Activated CD4-positive, alpha-beta T cell treated with anti-CD3 and anti-CD28 coated beads for 36 hours (primary cell): ENCODE measurements at regions not wholly inside any gene's neighbourhood (a gene's known extent, or its start where the extent isn't known, plus 50 kb on each side); places are given as distances from the start of the nearest gene placed in this dataset.

ENCODE experiments used
- ATAC-seq: fragments of 200-7000 bp; cut with Tn5 transposase; one replicate; pipeline ENCODE4 v1.10.0; 2021; ENCODE audit warnings: mild to moderate bottlenecking, moderate library complexity
- CTCF ChIA-PET: fragments of 350-600 bp; sonication (Branson Sonifier 250); formaldehyde crosslinking; loops from one replicate; lab custom pipeline; 2021; ENCODE audit warnings: antibody characterized with exemption; lab: Charles Lee
- POLR2A ChIA-PET: fragments of 350-600 bp; sonication (Branson Sonifier 250); formaldehyde crosslinking; loops from one replicate; lab custom pipeline; 2021; ENCODE audit warnings: antibody characterized with exemption, inconsistent platforms; lab: Charles Lee
- DNase-seq: peaks from one replicate; pipeline ENCODE4 v3.0.0-alpha.2; 2020
- H3K27ac Mint-ChIP-seq: one replicate; pipeline ENCODE4 v1.8.0; 2021; ENCODE audit warnings: mixed read lengths
- H3K27me3 Mint-ChIP-seq: one replicate; pipeline ENCODE4 v1.8.0; 2021; ENCODE audit warnings: mixed read lengths
- H3K36me3 Mint-ChIP-seq: one replicate; pipeline ENCODE4 v1.8.0; 2021; ENCODE audit warnings: low read depth, mixed read lengths
- H3K4me1 Mint-ChIP-seq: one replicate; pipeline ENCODE4 v1.8.0; 2021; ENCODE audit warnings: mixed read lengths
- H3K4me3 Mint-ChIP-seq: one replicate; pipeline ENCODE4 v1.8.0; 2021; ENCODE audit warnings: mild to moderate bottlenecking, moderate library complexity, mixed read lengths
- H3K9me3 Mint-ChIP-seq: one replicate; pipeline ENCODE4 v1.8.0; 2021; ENCODE audit warnings: low read depth, mixed read lengths
- intact Hi-C, 2 experiments: fragments of 100-400 bp; cut with DNase I in 1 of 2; cut with micrococcal nuclease in 1 of 2; formaldehyde crosslinking; loops; one replicate each; pipeline versions ENCODE4 v1.14.2 to v1.15.1; 2022 to 2024; cut with DNase I, micrococcal nuclease

GRCh38 chr9:108197899-108198298 lies 657.9 kb downstream of the ACTL7B start:
- ATAC-seq (no peak), DNase-seq (no peak)
- ChIA-PET POLR2A (no interaction called here), CTCF (interaction anchor here (1.1 kb wide), 1 partner anchor 20 kb away, joined by 3 read pairs; no protein-coding TSS in a partner anchor)
- H3K27me3 Mint-ChIP-seq = peaks cover 2% of the 10 kb centered on the region
- no peak overlapping the region for H3K4me3 Mint-ChIP-seq
- intact Hi-C loops = no loop called here
- H3K36me3 Mint-ChIP-seq = no peaks in the 10 kb centered on the region
- H3K9me3 Mint-ChIP-seq = peaks cover 17% of the 10 kb centered on the region
- no peak overlapping the region for H3K27ac Mint-ChIP-seq
- no peaks in the 10 kb centered on the region for H3K4me1 Mint-ChIP-seq

- ATAC-seq (no peak), DNase-seq (no peak)
- Mint-ChIP-seq H3K4me3 (no peak overlapping the region), H3K27ac (no peak overlapping the region), H3K4me1 (no peaks in the 10 kb centered on the region), H3K27me3 (peaks cover 2% of the 10 kb centered on the region), H3K36me3 (no peaks in the 10 kb centered on the region), H3K9me3 (peaks cover 17% of the 10 kb centered on the region)
- intact Hi-C loops = no loop called here
- ChIA-PET POLR2A (no interaction called here), CTCF (no interaction called here)
These were observed 658.8 kb downstream of the ACTL7B start for GRCh38 chr9:108197008-108197365.

DNA sequence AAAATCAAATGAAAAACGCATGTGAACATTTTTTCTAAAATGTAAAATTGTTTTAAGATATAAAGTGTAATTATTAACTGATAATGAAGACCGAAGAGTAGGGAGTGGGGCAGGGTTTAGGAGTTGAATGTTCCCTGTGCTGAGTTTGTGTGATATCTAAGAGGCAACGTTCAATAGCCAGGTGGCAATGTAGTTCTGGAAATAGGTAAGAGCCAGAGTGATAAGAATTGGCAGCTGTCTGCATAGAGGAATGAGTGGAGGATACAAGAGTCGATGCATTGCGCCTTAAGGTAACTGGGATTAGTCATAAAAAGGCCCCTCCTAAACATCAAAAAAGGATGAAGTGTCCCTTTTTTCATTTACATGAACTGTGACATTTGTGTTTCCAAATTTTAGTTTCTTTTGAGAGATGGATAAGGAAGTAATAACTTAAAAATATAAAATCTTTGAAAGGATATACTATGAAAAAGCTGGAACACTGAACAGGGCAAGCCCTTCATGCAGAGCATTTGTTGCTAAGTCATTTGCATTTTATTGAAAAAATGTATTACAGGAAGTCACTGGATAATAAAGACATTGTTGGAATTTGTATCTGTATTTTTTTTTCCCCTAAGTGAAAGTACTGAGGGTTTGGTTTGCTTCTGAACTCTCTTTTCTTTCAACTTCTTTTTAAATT lies 659.3 kb downstream of the ACTL7B start:
- ATAC-seq = no peak
- Mint-ChIP-seq H3K4me1 (no peaks in the 10 kb centered on the region), H3K27me3 (peaks cover 2% of the 10 kb centered on the region), H3K27ac (no peak overlapping the region), H3K9me3 (peaks cover 17% of the 10 kb centered on the region), H3K36me3 (no peaks in the 10 kb centered on the region), H3K4me3 (no peak overlapping the region)
- intact Hi-C loops = no loop called here
- no peak for DNase-seq
- ChIA-PET POLR2A (no interaction called here), CTCF (no interaction called here)

- POLR2A ChIA-PET = no interaction called here
- peaks cover 2% of the 10 kb centered on the region for H3K27me3 Mint-ChIP-seq
- CTCF ChIA-PET = no interaction called here
- H3K4me1 Mint-ChIP-seq = no peaks in the 10 kb centered on the region
- H3K9me3 Mint-ChIP-seq = peaks cover 5% of the 10 kb centered on the region
- no peak overlapping the region for H3K27ac Mint-ChIP-seq
- ATAC-seq (no peak), DNase-seq (no peak)
- H3K36me3 Mint-ChIP-seq = no peaks in the 10 kb centered on the region
- H3K4me3 Mint-ChIP-seq = no peak overlapping the region
- intact Hi-C loops = no loop called here
These were observed 661.6 kb downstream of the ACTL7B start for GRCh38 chr9:108194154-108194553.

DNA sequence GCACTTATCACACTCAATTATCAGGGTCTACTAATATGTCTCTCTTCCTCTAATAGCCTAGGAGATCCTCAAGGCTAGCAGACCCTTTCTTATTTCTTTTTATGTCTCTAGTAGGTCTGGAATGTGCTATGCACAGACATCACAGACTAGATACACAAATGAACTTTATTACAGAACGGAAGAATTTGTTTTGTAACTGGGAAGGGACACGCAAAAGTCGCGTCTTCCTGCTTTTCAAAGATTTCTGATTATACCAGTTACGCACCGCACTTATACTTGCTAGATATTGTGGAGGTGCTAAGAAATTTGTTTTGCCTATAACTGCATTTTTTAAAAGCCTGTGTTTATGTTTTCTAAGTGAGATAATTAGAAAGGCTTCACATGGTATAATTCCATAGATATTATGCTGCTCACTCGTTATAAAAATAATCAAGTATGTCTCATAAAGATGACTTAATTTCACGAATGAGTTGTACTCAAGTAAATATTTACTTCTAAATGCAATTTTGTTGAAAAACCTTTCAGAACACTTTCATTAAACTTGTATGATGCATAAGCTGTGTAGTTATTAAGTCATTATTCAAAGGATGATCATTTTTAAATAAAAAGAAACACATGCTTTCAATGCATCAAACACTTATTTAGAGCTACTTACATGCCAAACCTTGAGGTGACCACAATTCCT lies 662.6 kb downstream of the ACTL7B start:
- Mint-ChIP-seq H3K27me3 (peaks cover 2% of the 10 kb centered on the region), H3K9me3 (peaks cover 4% of the 10 kb centered on the region), H3K4me3 (no peak overlapping the region), H3K4me1 (no peaks in the 10 kb centered on the region), H3K27ac (no peak overlapping the region), H3K36me3 (no peaks in the 10 kb centered on the region)
- intact Hi-C loops = no loop called here
- ChIA-PET POLR2A (no interaction called here), CTCF (no interaction called here)
- DNase-seq (no peak), ATAC-seq (no peak)

DNA sequence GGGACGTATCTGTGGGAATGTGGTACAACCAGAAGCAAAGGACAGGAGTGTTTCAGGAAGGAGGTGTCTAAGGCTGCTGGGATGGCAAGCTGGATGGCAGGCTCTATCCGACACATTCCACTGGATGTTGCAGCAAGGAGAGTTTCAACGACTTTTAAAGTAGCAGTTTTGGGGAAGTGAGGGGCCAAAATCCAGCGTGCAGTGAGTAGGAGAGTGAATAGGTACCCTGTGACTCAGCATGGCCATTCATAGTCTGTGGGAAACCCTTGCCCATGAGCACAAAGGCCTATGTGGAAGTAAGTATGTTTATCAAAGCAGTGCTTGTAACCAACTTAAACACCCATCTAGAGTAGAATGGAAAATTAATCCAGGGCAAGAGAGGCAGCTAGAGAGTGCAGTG lies 664.7 kb downstream of the ACTL7B start:
- ChIA-PET POLR2A (no interaction called here), CTCF (interaction anchor here (0.7 kb wide), 1 partner anchor 1066 kb away, joined by 3 read pairs; no protein-coding TSS in a partner anchor)
- Mint-ChIP-seq H3K4me1 (no peaks in the 10 kb centered on the region), H3K27me3 (peaks cover 2% of the 10 kb centered on the region), H3K9me3 (no peaks in the 10 kb centered on the region), H3K27ac (no peak overlapping the region), H3K36me3 (no peaks in the 10 kb centered on the region), H3K4me3 (no peak overlapping the region)
- DNase-seq (no peak), ATAC-seq (no peak)
- intact Hi-C loops = no loop called here

- ChIA-PET CTCF (interaction anchor here (0.9 kb wide), 1 partner anchor 267 kb away, joined by 3 read pairs; no protein-coding TSS in a partner anchor), POLR2A (no interaction called here)
- intact Hi-C loops = no loop called here
- H3K9me3 Mint-ChIP-seq = no peaks in the 10 kb centered on the region
- DNase-seq (no peak), ATAC-seq (no peak)
- no peak overlapping the region for H3K27ac Mint-ChIP-seq
- H3K4me1 Mint-ChIP-seq = no peaks in the 10 kb centered on the region
- no peak overlapping the region for H3K4me3 Mint-ChIP-seq
- no peaks in the 10 kb centered on the region for H3K36me3 Mint-ChIP-seq
- peaks cover 2% of the 10 kb centered on the region for H3K27me3 Mint-ChIP-seq
These were observed 666.8 kb downstream of the ACTL7B start for GRCh38 chr9:108188976-108189375.

DNA sequence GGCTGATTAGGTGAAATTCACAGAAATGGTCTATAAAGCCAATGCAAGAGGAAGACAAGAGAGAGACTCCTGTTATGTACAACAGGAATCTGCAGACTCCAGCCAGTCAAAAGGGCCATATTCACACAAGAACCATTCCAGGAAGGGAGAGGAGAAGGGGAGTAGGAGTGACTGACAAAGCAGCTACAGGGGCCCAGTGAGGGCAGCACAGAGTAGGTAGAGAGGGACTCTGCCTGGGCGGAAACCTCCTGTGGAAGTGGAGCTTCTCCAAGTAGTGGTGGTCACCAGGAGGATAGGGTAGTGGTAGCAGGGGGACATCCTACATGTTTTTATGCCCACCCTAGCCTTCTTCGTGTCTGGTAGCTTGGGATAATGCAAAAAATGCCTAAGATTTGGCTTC lies 667.3 kb downstream of the ACTL7B start:
- intact Hi-C loops = no loop called here
- ChIA-PET POLR2A (no interaction called here), CTCF (interaction anchor here (0.6 to 0.9 kb wide), 2 partner anchors 143 to 268 kb away, joined by 3 read pairs; no protein-coding TSS in a partner anchor)
- DNase-seq (no peak), ATAC-seq (no peak)
- H3K4me3 Mint-ChIP-seq = no peak overlapping the region
- H3K27ac Mint-ChIP-seq = no peak overlapping the region
- no peaks in the 10 kb centered on the region for H3K36me3 Mint-ChIP-seq
- H3K9me3 Mint-ChIP-seq = no peaks in the 10 kb centered on the region
- H3K4me1 Mint-ChIP-seq = no peaks in the 10 kb centered on the region
- no peaks in the 10 kb centered on the region for H3K27me3 Mint-ChIP-seq

DNA sequence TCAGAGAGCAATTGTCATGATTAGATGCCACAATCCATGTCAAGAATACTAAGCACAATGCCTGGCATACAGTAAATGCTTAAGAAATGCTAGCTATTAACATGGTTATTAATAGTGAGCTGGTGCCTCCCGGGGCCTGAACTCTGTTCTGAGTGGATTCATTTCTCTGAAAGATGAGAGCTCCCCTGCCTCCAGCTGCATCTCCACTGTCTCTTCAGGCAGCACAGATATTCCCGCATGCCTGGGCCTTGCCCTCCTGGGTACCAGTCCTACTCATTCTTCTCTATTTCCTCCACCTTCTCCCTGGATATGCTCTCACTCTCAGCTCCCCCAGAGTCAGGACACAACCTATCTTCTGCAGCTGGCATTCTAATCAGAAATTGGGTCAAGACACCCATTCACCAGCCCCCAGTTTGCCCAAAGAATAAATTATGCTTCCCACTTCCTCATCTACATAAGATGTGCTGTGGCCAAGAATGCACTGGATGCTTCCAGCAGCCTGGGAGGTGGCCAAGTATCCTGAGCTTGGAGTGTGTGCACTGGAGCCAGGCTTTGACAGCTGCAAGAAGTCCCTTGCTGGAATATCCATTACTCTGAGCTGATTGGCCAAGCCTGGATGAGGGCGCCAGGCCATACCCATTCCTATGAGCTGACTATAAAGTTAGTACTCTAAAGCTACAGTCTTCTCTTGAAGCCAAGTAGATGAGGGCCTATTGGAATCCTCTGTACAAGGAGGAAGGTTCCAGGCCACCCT lies 669.0 kb downstream of the ACTL7B start:
- Mint-ChIP-seq H3K4me1 (no peaks in the 10 kb centered on the region), H3K4me3 (no peak overlapping the region), H3K27ac (no peak overlapping the region), H3K27me3 (no peaks in the 10 kb centered on the region), H3K9me3 (no peaks in the 10 kb centered on the region), H3K36me3 (no peaks in the 10 kb centered on the region)
- ChIA-PET POLR2A (no interaction called here), CTCF (interaction anchor here (0.5 kb wide), 1 partner anchor 54 kb away, joined by 3 read pairs; no protein-coding TSS in a partner anchor)
- no peak for DNase-seq
- intact Hi-C loops = no loop called here
- ATAC-seq = no peak

DNA sequence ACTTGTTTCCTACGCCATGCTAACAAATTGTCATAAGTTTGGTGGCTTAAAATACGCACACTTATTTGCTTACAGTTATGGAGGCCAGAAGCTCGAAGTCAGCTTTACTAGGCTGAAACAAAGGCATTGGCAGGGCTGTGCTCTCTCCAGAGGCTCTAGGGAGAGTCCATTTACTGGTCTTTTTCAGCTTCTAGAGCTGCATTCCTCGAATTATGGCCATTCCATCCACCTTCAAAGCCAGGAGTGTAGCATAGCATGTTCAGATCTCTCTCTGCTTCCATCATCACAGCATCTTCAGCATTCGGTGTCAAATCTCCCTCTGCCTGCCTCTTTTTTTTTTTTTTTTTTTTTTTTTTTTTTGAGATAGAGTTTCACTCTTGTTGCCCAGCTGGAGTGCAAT lies 670.2 kb downstream of the ACTL7B start:
- Mint-ChIP-seq H3K27ac (no peak overlapping the region), H3K9me3 (no peaks in the 10 kb centered on the region), H3K4me3 (no peak overlapping the region), H3K4me1 (no peaks in the 10 kb centered on the region), H3K36me3 (no peaks in the 10 kb centered on the region), H3K27me3 (no peaks in the 10 kb centered on the region)
- intact Hi-C loops = no loop called here
- no peak for DNase-seq
- no peak for ATAC-seq
- ChIA-PET CTCF (no interaction called here), POLR2A (no interaction called here)

GRCh38 chr9:108184941-108185340 lies 670.8 kb downstream of the ACTL7B start:
- no peaks in the 10 kb centered on the region for H3K4me1 Mint-ChIP-seq
- H3K36me3 Mint-ChIP-seq = no peaks in the 10 kb centered on the region
- no peaks in the 10 kb centered on the region for H3K27me3 Mint-ChIP-seq
- DNase-seq = no peak
- POLR2A ChIA-PET = no interaction called here
- CTCF ChIA-PET = no interaction called here
- no peak for ATAC-seq
- H3K9me3 Mint-ChIP-seq = no peaks in the 10 kb centered on the region
- H3K27ac Mint-ChIP-seq = no peak overlapping the region
- intact Hi-C loops = no loop called here
- no peak overlapping the region for H3K4me3 Mint-ChIP-seq

- intact Hi-C loops = no loop called here
- ChIA-PET POLR2A (no interaction called here), CTCF (no interaction called here)
- no peaks in the 10 kb centered on the region for H3K27me3 Mint-ChIP-seq
- H3K27ac Mint-ChIP-seq = no peak overlapping the region
- ATAC-seq = no peak
- no peaks in the 10 kb centered on the region for H3K9me3 Mint-ChIP-seq
- H3K36me3 Mint-ChIP-seq = no peaks in the 10 kb centered on the region
- DNase-seq = no peak
- no peak overlapping the region for H3K4me3 Mint-ChIP-seq
- no peaks in the 10 kb centered on the region for H3K4me1 Mint-ChIP-seq
These were observed 671.8 kb downstream of the ACTL7B start for GRCh38 chr9:108184009-108184408.
